K562 (cell line): ENCODE measurements at regions not wholly inside any gene's neighbourhood (a gene's known extent, or its start where the extent isn't known, plus 50 kb on each side); places are given as distances from the start of the nearest gene placed in this dataset.

Experiments
- ATAC-seq: fragments of 200-7000 bp; cut with Tn5 transposase; 3 replicates; pipeline ENCODE4 v1.9.1; 2020; ENCODE audit warnings: moderate library complexity
- BruUV-seq: library from RNA; stranded (reverse); fragments of 400-500 nt; replicated peaks from 2 replicates; lab custom pipeline; 2021; lab: Mats Ljungman, UMichigan
- CTCF ChIA-PET: fragments of 300-600 bp; formaldehyde crosslinking; extraction: SDS; loops from one replicate; lab custom pipeline; 2021; ENCODE audit warnings: low intra/inter-chr PET ratio; lab: Yijun Ruan, JAX
- POLR2A ChIA-PET: fragments of 300-600, 350-650 bp; sonication (Branson Sonifier 250); formaldehyde crosslinking; extraction: SDS; loops from one replicate; lab custom pipeline; 2021; ENCODE audit warnings: antibody characterized with exemption, inconsistent platforms; lab: Yijun Ruan, JAX
- DNase-seq, 4 experiments: peaks; one replicate each; pipeline versions ENCODE4 v3.0.0 to v3.0.0-alpha.2; 2011 to 2018; ENCODE audit warnings: low spot score in 3 of 4, mixed read lengths in 3 of 4; ENCODE audit errors: extremely low read depth in 1 of 4
- FAIRE-seq: peaks from 2 replicates; lab custom pipeline; 2011; peaks lifted over from hg19 to GRCh38; lab: Jason Lieb, UNC
- H2AFZ ChIP-seq: 2 replicates; pipeline ENCODE4 v1.6.0; 2011; ENCODE audit warnings: low read depth, low read length, control low read depth, inconsistent platforms
- H3K27ac ChIP-seq: fragments of 200-600 bp; 3 replicates; pipeline ENCODE4 v1.8.0; 2011; ENCODE audit warnings: low read depth, mild to moderate bottlenecking, control low read depth, inconsistent platforms, low read length, moderate library complexity, mixed read lengths; ENCODE audit errors: extremely low read depth
- H3K27me3 ChIP-seq, 2 experiments: fragments of 300-600 bp in 1 of 2; 2 replicates in 1 of 2; 3 replicates in 1 of 2; pipeline versions ENCODE4 v1.6.0 to v1.8.0; 2011; ENCODE audit warnings: inconsistent platforms in 2 of 2, low read length in 2 of 2, mild to moderate bottlenecking in 1 of 2, mixed read lengths in 1 of 2, moderate library complexity in 1 of 2; ENCODE audit not compliant: control insufficient read depth in 2 of 2, insufficient read depth in 2 of 2
- H3K36me3 ChIP-seq: fragments of 300-600 bp; 3 replicates; pipeline ENCODE4 v1.8.0; 2011; ENCODE audit warnings: mild to moderate bottlenecking, low read length, inconsistent platforms; ENCODE audit not compliant: control insufficient read depth, insufficient read depth
- H3K4me1 ChIP-seq, 2 experiments: fragments of 200-600 bp in 1 of 2; replicated peaks in 1 of 2; 2 replicates in 1 of 2; 3 replicates in 1 of 2; pipeline versions ENCODE4 v1.5.1 to v1.8.0; 2011; ENCODE audit warnings: inconsistent platforms in 2 of 2, low read length in 2 of 2, mild to moderate bottlenecking in 1 of 2, mixed read lengths in 1 of 2, moderate library complexity in 1 of 2; ENCODE audit not compliant: control insufficient read depth in 2 of 2, insufficient read depth in 2 of 2
- H3K4me2 ChIP-seq: 2 replicates; pipeline ENCODE4 v1.6.1; 2011; ENCODE audit warnings: low read length, control low read depth, inconsistent platforms, mixed read lengths; ENCODE audit not compliant: insufficient read depth
- H3K4me3 ChIP-seq: fragments of 200-600 bp; sonication (generic), shearing (Covaris generic); 2 replicates; pipeline ENCODE4 v1.5.1; 2016; ENCODE audit warnings: control low read depth, inconsistent platforms
- H3K79me2 ChIP-seq: fragments of 200-600 bp; 3 replicates; pipeline ENCODE4 v1.8.0; 2011; ENCODE audit warnings: low read length, inconsistent platforms; ENCODE audit not compliant: control insufficient read depth, insufficient read depth
- H3K9ac ChIP-seq, 2 experiments: 2 replicates each; pipeline versions ENCODE4 v1.6.0 to v1.6.1; 2011; ENCODE audit warnings: low read depth in 2 of 2, low read length in 2 of 2, control low read depth in 1 of 2, inconsistent platforms in 1 of 2, mild to moderate bottlenecking in 1 of 2, mixed read lengths in 1 of 2; ENCODE audit not compliant: insufficient read depth in 1 of 2
- H3K9me1 ChIP-seq: one replicate; pipeline ENCODE4 v1.6.0; 2011; ENCODE audit warnings: inconsistent platforms, mild to moderate bottlenecking, low read length, moderate library complexity; ENCODE audit not compliant: control insufficient read depth, insufficient read depth
- H3K9me3 ChIP-seq: replicated peaks from 2 replicates; pipeline ENCODE4 v1.5.1; 2011; ENCODE audit warnings: low read depth, low read length, inconsistent platforms; ENCODE audit not compliant: control insufficient read depth, insufficient read depth
- H4K20me1 ChIP-seq: replicated peaks from 2 replicates; pipeline ENCODE4 v1.6.1; 2011; ENCODE audit warnings: low read length, inconsistent platforms, mixed read lengths; ENCODE audit not compliant: control insufficient read depth, insufficient read depth
- ARHGAP35 ChIP-seq: fragments of 450-650 bp; IDR thresholded peaks from 2 replicates; pipeline ENCODE4 v1.6.1; 2018; ENCODE audit not compliant: partially characterized antibody
- BRF1 ChIP-seq: IDR thresholded peaks from 3 replicates; pipeline ENCODE4 v1.6.1; 2011; ENCODE audit warnings: borderline replicate concordance, mild to moderate bottlenecking; ENCODE audit not compliant: insufficient read length; ENCODE audit errors: extremely low read depth
- MAFF ChIP-seq: IDR thresholded peaks from 2 replicates; pipeline ENCODE4 v1.6.1; 2012; ENCODE audit warnings: low read length, improper control_type of control experiment
- MTA3 ChIP-seq: fragments of 450-650 bp; formaldehyde crosslinking; IDR thresholded peaks from 2 replicates; pipeline ENCODE4 v1.6.1; 2017; ENCODE audit warnings: mild to moderate bottlenecking, borderline replicate concordance
- RHOXF2B ChIP-seq: fragments of 250-450 bp; sonication (Bioruptor Pico); conservative IDR thresholded peaks from 2 replicates; pipeline ENCODE4 v1.5.1; 2021
- SMAD2 ChIP-seq: fragments of 150-350 bp; IDR thresholded peaks from 2 replicates; pipeline ENCODE4 v1.6.1; 2014; ENCODE audit warnings: low read depth, mild to moderate bottlenecking, low read length
- STAT6 ChIP-seq: sonication (generic); formaldehyde crosslinking; IDR thresholded peaks from 2 replicates; pipeline ENCODE4 v1.8.1; 2023; ENCODE audit warnings: mild to moderate bottlenecking, missing genetic modification reagents
- ZNF274 ChIP-seq: IDR thresholded peaks from 2 replicates; pipeline ENCODE4 v1.6.1; 2011; ENCODE audit warnings: low read depth, mild to moderate bottlenecking, low read length, moderate library complexity, borderline replicate concordance
- ZNF668 ChIP-seq: fragments of 250-450 bp; sonication (Bioruptor Pico); IDR thresholded peaks from 2 replicates; pipeline ENCODE4 v1.8.0; 2022; ENCODE audit warnings: mild to moderate bottlenecking, inconsistent platforms
- WGBS: fragments of 100-300 bp; shearing (Covaris generic); methylation state at CpG from one replicate; pipeline ENCODE4 v1.1.6; 2016; ENCODE audit warnings: low coverage, mixed read lengths; ENCODE audit not compliant: insufficient coverage; ENCODE audit errors: missing lambda C conversion rate; 5-methylcytosine and 5-hydroxymethylcytosine counted together
- in situ Hi-C: fragments of 300-500 bp; cut with MboI; formaldehyde crosslinking; loops from 4 replicates; pipeline ENCODE4 v1.15.0; 2018; ENCODE audit warnings: inconsistent platforms, mixed read lengths
- intact Hi-C: fragments of 100-400 bp; cut with micrococcal nuclease; formaldehyde crosslinking; loops from 2 replicates; pipeline ENCODE4 v1.14.2; 2022

DNA sequence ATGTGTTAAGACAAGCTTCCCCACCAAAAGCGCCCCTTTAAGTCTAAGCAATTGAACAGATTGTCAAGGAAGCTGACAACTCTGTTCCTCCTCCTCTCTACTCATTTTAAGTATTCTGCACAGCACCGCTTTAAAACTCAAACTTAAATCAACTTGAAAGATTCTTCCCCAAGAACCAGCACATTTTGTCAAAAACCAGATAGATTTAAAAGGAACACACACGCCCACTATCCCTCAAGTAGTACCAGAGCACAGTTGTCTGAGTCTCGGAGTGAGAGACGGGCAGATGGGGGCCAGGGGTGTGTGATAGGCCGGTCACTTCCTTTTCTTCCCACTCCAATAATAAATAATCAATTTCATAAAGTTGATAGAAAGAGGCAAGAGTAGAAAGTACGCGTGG, 67.7 kb upstream of the POU3F3 start:
- POLR2A ChIA-PET = no interaction called here
- TF ChIP-seq RHOXF2B (no peak), ARHGAP35 (no peak), MTA3 (no peak), ZNF274 (no peak), BRF1 (no peak), SMAD2 (no peak), STAT6 (CRISPR knock-in tag) (no peak), ZNF668 (CRISPR knock-in tag) (no peak), MAFF (no peak)
- TF ChIP-seq, all 486 proteins: peak for 0
- no peak overlapping the region for H2AFZ ChIP-seq
- H3K9me1 ChIP-seq = no peaks in the 10 kb centered on the region
- in situ Hi-C loops = no loop called here
- no peak overlapping the region for H3K4me2 ChIP-seq
- no peaks in the 10 kb centered on the region for H4K20me1 ChIP-seq
- FAIRE-seq (no peak), ATAC-seq (no peak), DNase-seq (no peak)
- no peaks in the 10 kb centered on the region for H3K4me1 ChIP-seq
- CTCF ChIA-PET = no interaction called here
- H3K27ac ChIP-seq = no peak overlapping the region
- intact Hi-C loops = no loop called here
- H3K36me3 ChIP-seq = no peaks in the 10 kb centered on the region
- H3K4me3 ChIP-seq = no peak overlapping the region
- H3K79me2 ChIP-seq = no peaks in the 10 kb centered on the region
- no TSS peak for BruUV-seq
- no peaks in the 10 kb centered on the region for H3K9me3 ChIP-seq
- no peak overlapping the region for H3K9ac ChIP-seq
- peaks cover 0 to 20% of the 10 kb centered on the region in 2 experiments; a peak in 3 of 5 replicates for H3K27me3 ChIP-seq
- 1% methylated on average over 8 of the region's 8 CpGs for WGBS
